DOHH2 (cell line): ENCODE measurements at regions not wholly inside any gene's neighbourhood (a gene's known extent, or its start where the extent isn't known, plus 50 kb on each side); places are given as distances from the start of the nearest gene placed in this dataset.

Experiments used
- EZH2phosphoT487 ChIP-seq: fragments of 200-600 bp; sonication (generic); IDR thresholded peaks from 2 replicates; pipeline ENCODE4 v1.6.1; 2017; ENCODE audit warnings: borderline replicate concordance, mild to moderate bottlenecking, antibody characterized with exemption, low read length, moderate library complexity, mixed read lengths
- TF ChIP-seq, protein P1 (sequence below): fragments of 200-600 bp; sonication (generic); IDR thresholded peaks from one replicate; pipeline ENCODE4 v1.5.1; 2014; ENCODE audit warnings: antibody characterized with exemption, mild to moderate bottlenecking, low read depth, low read length; ENCODE audit not compliant: poor library complexity, severe bottlenecking

DNA sequence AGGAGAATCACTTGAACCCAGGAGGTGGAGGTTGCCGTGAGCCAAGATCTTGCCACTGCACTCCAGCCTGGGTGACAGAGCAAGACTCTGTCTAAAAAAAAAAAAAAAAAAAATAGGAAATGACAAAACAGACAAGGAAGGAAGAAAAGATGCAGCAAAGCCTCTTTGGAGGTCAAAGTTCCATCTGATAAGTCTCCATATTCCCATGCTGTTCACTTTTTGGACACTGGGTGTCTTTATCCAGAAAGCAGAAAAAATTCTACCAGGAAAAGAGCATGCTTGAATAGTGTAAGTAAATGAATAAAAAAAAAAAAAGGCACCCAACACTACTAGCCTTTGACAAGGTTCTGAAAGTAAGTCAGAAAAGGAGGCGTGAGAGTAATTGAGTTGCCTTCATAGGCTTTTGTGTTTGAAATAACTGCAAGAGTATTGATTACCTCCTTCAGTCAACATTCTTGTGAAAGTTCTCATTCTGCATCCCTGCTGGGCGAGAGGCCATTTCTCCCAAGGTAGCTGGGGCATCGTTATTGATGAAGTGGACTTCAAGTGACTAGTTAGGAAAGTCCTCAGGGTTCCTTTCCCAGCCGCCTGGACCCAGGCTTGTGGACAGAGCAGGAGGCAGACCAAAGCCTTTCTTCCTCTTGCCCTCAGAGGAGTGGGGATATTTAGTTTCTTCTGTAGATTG, 133.3 kb upstream of the KIF5B start:
- TF ChIP-seq, protein P1, sequence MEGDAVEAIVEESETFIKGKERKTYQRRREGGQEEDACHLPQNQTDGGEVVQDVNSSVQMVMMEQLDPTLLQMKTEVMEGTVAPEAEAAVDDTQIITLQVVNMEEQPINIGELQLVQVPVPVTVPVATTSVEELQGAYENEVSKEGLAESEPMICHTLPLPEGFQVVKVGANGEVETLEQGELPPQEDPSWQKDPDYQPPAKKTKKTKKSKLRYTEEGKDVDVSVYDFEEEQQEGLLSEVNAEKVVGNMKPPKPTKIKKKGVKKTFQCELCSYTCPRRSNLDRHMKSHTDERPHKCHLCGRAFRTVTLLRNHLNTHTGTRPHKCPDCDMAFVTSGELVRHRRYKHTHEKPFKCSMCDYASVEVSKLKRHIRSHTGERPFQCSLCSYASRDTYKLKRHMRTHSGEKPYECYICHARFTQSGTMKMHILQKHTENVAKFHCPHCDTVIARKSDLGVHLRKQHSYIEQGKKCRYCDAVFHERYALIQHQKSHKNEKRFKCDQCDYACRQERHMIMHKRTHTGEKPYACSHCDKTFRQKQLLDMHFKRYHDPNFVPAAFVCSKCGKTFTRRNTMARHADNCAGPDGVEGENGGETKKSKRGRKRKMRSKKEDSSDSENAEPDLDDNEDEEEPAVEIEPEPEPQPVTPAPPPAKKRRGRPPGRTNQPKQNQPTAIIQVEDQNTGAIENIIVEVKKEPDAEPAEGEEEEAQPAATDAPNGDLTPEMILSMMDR: no peak
- TF ChIP-seq EZH2phosphoT487: no peak
